Osteoblast (primary cell): ENCODE measurements at regions not wholly inside any gene's neighbourhood (a gene's known extent, or its start where the extent isn't known, plus 50 kb on each side); places are given as distances from the start of the nearest gene placed in this dataset.

Experiments used
- DNase-seq: peaks from one replicate; pipeline ENCODE4 v3.0.0; 2011; ENCODE audit warnings: low spot score, mixed read lengths; ENCODE audit not compliant: insufficient read length; ENCODE audit errors: missing footprints
- H2AFZ ChIP-seq: 2 replicates; pipeline ENCODE4 v1.6.0; 2011; ENCODE audit warnings: mild to moderate bottlenecking, low read length
- H3K27ac ChIP-seq: 2 replicates; pipeline ENCODE4 v1.5.1; 2011; ENCODE audit warnings: mild to moderate bottlenecking, low read depth, low read length, moderate library complexity
- H3K27me3 ChIP-seq: 2 replicates; pipeline ENCODE4 v1.6.0; 2012; ENCODE audit warnings: mild to moderate bottlenecking, control low read depth, inconsistent platforms, low read length, moderate library complexity; ENCODE audit not compliant: insufficient read depth
- H3K36me3 ChIP-seq: 2 replicates; pipeline ENCODE4 v1.5.1; 2011; ENCODE audit warnings: mild to moderate bottlenecking, low read length, control low read depth, moderate library complexity; ENCODE audit not compliant: insufficient read depth
- H3K4me1 ChIP-seq: 2 replicates; pipeline ENCODE4 v1.5.1; 2011; ENCODE audit warnings: mild to moderate bottlenecking, low read length, control low read depth, moderate library complexity; ENCODE audit not compliant: insufficient read depth
- H3K4me2 ChIP-seq: 2 replicates; pipeline ENCODE4 v1.6.0; 2011; ENCODE audit warnings: mild to moderate bottlenecking, low read length; ENCODE audit not compliant: insufficient read depth
- H3K4me3 ChIP-seq: fragments of 200-600 bp; sonication (generic); 3 replicates; pipeline ENCODE4 v1.5.1; 2012; ENCODE audit warnings: mild to moderate bottlenecking, low read length, inconsistent platforms; ENCODE audit not compliant: insufficient read depth
- H3K79me2 ChIP-seq: 2 replicates; pipeline ENCODE4 v1.6.0; 2012; ENCODE audit warnings: mild to moderate bottlenecking, low read length, control low read depth, inconsistent platforms; ENCODE audit not compliant: insufficient read depth
- H3K9me3 ChIP-seq: 2 replicates; pipeline ENCODE4 v1.5.1; 2011; ENCODE audit warnings: low read depth, low read length, control low read depth
- H4K20me1 ChIP-seq: 2 replicates; pipeline ENCODE4 v1.6.0; 2012; ENCODE audit warnings: mild to moderate bottlenecking, low read length, control low read depth; ENCODE audit not compliant: insufficient read depth
- TF ChIP-seq, protein P1 (sequence below): IDR thresholded peaks from 2 replicates; pipeline ENCODE4 v1.5.1; 2011; ENCODE audit warnings: mild to moderate bottlenecking, low read depth, low read length, moderate library complexity; ENCODE audit errors: extremely low read depth

DNA sequence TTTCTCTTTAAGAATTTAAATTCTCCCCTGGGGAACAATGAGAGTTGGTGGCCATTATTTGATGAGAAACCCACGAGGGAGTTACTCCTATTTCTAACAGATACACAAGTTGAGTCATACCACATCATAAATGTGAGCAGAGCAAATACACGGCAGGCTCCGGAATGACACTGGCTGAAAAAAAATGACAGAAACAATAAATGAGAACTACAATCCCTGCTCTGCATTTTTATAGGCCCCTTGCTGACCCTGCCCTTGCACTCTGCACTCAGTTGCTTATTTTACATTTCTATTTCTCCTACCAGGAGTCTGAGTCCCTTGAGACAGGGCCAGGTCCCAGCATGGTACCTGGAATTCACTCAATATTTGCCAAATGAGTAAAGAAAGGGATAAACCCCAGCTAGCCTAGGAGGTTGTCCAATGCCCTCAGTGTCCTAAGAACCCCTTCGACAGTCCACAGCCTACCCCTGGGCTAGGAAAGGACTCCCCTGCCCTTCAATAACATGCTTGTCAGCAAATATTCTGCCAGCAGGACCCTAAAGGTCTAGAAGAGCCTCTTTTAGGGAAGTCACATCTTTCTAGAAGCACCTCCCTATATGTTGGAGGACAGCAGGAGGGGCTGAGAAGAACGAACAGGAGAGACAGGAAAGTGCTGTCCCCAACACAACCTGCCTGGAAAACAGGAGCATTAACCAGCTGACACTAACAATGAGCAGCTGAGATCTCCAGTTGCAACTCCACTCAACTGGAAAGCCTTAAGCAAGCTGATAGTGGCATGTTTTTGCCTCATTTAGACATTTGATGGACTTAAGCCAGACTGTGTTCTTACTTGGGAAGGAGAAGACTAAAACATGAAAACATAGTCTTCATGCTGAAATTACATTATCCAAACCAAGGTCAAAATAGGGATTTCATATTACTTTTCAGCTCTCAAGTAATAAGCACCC is 191.2 kb downstream of the ACTL7B start:
- Histone ChIP-seq H3K9me3 (peaks cover 3% of the 10 kb centered on the region), H3K4me2 (no peak overlapping the region), H3K79me2 (no peaks in the 10 kb centered on the region), H3K4me1 (peaks cover 43% of the 10 kb centered on the region), H2AFZ (no peak overlapping the region), H3K4me3 (no peak overlapping the region), H4K20me1 (no peaks in the 10 kb centered on the region), H3K36me3 (no peaks in the 10 kb centered on the region), H3K27me3 (no peaks in the 10 kb centered on the region), H3K27ac (no peak overlapping the region)
- no peak for DNase-seq
- TF ChIP-seq, protein P1, sequence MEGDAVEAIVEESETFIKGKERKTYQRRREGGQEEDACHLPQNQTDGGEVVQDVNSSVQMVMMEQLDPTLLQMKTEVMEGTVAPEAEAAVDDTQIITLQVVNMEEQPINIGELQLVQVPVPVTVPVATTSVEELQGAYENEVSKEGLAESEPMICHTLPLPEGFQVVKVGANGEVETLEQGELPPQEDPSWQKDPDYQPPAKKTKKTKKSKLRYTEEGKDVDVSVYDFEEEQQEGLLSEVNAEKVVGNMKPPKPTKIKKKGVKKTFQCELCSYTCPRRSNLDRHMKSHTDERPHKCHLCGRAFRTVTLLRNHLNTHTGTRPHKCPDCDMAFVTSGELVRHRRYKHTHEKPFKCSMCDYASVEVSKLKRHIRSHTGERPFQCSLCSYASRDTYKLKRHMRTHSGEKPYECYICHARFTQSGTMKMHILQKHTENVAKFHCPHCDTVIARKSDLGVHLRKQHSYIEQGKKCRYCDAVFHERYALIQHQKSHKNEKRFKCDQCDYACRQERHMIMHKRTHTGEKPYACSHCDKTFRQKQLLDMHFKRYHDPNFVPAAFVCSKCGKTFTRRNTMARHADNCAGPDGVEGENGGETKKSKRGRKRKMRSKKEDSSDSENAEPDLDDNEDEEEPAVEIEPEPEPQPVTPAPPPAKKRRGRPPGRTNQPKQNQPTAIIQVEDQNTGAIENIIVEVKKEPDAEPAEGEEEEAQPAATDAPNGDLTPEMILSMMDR = no peak

DNA sequence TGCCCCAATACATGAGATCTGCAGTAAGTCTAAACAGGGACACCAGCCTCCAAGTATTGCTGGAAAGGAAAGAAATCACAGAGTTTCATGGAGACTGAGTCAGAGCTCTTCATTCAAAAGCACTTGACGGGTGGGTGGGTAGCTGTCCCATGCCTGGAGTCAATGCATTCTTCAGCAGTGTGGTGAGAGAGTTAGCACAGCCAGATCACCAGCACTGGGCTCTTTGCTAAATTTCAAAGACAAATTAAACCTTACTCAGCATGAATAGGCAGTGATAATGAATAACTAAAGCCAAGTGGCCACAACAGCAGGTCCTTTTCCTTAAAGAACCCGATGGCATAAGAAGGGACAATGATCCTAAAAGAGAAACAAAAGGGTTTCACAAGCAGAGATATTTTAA is 192.4 kb downstream of the ACTL7B start:
- Histone ChIP-seq H3K79me2 (no peaks in the 10 kb centered on the region), H4K20me1 (no peaks in the 10 kb centered on the region), H3K4me2 (peak overlapping the region; percentile 8), H3K27ac (peak overlapping the region; percentile 3), H3K27me3 (no peaks in the 10 kb centered on the region), H3K4me1 (peaks cover 38% of the 10 kb centered on the region), H2AFZ (no peak overlapping the region), H3K36me3 (no peaks in the 10 kb centered on the region), H3K4me3 (no peak overlapping the region), H3K9me3 (peaks cover 5% of the 10 kb centered on the region)
- TF ChIP-seq, protein P1 = no peak
- no peak for DNase-seq

DNA sequence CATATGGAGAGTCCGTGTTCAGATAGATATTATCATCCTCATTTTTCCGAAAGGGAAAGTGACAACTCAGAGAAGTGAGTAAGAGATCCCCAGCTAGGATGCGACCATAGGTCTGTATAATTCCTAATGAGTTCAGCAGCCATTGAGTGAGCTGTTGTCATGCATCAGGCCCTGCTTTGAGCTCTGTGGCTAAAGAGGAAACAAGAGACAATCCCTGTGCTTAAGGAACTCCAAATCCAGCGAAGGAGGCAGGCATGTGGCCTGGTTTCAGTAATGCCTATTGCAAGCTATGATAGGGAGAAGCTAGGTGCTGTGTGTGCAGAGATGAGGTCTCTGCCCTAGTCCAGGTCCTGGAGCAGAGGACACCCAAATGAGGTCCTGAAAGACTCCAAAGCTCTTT is 192.8 kb downstream of the ACTL7B start:
- Histone ChIP-seq H3K79me2 (no peaks in the 10 kb centered on the region), H4K20me1 (no peaks in the 10 kb centered on the region), H3K36me3 (no peaks in the 10 kb centered on the region), H3K27ac (no peak overlapping the region), H3K4me2 (peak overlapping the region; percentile 8), H2AFZ (no peak overlapping the region), H3K4me3 (no peak overlapping the region), H3K9me3 (peaks cover 5% of the 10 kb centered on the region), H3K27me3 (no peaks in the 10 kb centered on the region), H3K4me1 (peaks cover 38% of the 10 kb centered on the region)
- TF ChIP-seq, protein P1 = no peak
- DNase-seq = no peak

DNA sequence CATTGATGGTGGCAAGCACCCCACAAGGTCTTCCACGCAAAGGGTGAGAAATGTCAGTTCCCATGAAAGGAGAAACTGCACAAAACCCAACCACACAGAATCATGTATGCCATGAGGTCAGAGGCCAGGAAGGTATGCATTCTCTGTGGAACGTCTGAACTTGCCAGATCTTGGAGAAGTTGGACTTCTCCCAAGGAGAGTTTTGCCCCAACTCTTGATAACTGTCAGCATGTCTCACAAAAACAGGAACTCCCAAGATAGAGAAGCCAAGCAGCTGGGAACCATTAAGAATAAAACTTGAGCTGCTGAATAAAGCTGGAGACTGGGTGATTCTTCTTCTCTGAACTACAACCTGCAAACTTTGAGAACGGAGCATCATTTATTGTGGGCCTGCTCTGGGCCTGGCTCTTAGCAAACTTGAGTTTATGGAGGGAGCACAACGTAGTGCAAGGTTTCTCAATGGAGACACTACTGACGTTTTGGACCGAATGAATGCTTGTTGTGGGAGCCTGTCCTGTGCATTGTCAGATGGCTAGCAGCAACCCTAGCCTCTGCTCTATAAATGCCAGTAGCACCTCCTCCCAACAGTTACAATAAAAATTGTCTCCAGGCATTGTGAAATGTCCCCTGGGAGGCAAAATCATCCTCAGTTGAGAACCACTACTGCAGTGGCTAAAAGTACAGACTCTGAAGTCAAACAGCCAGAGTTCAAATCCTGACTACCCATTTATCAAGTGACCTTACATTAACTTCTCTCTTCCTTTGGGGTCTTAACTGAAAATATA is 193.5 kb downstream of the ACTL7B start:
- H3K4me2 ChIP-seq = no peak overlapping the region
- H3K9me3 ChIP-seq = peaks cover 5% of the 10 kb centered on the region
- H3K36me3 ChIP-seq = no peaks in the 10 kb centered on the region
- no peak overlapping the region for H2AFZ ChIP-seq
- no peak overlapping the region for H3K4me3 ChIP-seq
- no peaks in the 10 kb centered on the region for H4K20me1 ChIP-seq
- TF ChIP-seq, protein P1 = no peak
- no peak for DNase-seq
- no peaks in the 10 kb centered on the region for H3K27me3 ChIP-seq
- H3K4me1 ChIP-seq = peaks cover 38% of the 10 kb centered on the region
- H3K27ac ChIP-seq = no peak overlapping the region
- no peaks in the 10 kb centered on the region for H3K79me2 ChIP-seq
